Tongue (tissue), 1 donor: ENCODE measurements at regions not wholly inside any gene's neighbourhood (a gene's known extent, or its start where the extent isn't known, plus 50 kb on each side); places are given as distances from the start of the nearest gene placed in this dataset.
A peak's percentile ranks its signal among the peaks of the same experiment; 100 is the strongest.
"Not testable (repeated sequence)": the region's sequence is repeated elsewhere in the genome, so short reads cannot be mapped to it uniquely, and the experiment has no call there.

Experiments
- DNase-seq: peaks from one replicate; pipeline ENCODE4 v3.0.0-alpha.2; 2015

DNA sequence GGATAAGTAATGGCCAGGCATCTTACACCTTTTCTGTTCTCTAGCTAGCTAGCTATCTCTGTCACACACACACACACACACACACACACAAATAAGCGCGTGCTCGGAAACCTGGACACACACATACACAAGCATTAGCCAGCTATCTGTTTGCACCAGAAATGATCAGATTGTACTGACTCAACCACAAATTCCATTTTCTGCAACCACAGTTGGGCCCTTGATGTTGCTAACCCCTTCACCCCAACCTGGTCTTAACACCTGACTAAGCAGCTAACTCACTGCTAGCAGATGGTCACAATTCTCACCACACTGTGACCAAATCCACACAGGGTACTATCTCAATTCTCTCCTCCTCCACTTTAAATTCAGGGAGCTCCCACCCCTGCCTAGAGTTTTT, 183.0 kb upstream of the THBS1 start:
- DNase-seq: no peak

DNA sequence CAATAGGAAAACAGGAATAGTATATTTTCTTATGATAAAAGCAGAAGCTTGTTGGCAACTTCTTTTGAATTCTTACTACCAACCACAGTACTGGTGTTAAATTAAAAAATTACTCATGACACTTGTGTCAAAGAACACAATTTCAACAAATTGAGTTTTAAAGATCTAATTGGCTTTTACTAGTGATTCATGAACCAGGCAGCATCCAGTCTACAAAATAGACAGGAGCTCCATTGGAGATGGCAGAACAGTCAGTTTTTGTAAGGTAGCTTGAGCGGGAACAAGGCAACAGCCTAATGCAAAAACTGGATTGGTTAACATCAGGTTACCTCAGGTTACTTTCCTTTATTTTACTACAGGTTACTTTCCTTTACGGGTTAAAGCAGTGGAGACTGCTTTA, 181.3 kb upstream of the THBS1 start:
- no peak for DNase-seq

DNA sequence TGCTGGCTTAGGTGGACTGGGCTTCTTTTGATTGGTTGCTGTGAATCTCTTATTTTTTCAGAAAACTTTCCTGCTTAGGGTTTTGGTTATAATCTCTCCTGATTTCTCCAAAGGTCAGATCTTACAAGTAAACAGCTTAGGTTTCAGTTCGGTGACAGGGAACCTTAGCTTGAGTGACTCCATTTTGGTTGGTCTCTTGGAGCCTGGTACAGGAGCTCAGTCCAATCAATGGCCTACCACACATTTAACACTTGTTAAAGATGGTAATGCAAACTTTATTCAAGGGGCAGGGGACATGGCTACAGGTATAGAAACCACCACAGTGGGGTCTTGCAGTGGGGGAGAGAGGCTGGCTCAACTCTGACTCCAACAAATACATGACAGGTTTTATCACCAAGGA, 180.9 kb upstream of the THBS1 start:
- no peak for DNase-seq

DNA sequence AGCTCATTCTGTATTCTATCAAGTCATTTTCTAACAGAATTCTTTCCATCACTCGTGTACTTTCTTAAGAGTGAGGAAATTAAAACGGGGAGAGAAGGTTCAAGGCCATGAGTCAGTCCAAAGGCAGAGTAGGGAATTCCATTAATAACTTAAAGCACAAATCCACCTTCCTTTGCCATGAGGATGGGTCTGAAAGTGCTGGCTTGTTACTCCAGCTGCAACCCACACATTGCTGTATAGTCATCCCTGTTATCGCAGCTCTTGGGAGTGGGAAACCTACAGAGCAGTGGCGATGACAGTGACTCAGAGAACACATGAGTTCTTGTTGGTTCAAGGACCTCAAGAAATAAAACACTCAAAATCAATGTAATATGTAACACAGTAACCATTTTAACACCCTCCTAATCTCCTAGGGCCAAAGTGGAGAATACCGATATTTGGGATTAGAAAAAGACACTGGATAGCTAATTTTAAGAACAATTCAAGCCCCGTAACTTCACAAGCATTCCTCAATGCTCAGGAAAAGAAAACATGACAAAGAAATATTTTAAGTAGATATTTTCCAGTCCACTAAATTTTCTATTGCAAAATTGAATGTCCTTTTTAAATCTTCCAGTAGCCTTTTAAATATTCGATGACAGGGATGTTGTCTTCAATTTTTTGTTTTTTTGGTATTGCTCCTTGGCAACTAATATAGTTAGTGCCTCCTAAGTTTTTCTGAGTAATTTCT, 179.9 kb upstream of the THBS1 start:
- no peak for DNase-seq

DNA sequence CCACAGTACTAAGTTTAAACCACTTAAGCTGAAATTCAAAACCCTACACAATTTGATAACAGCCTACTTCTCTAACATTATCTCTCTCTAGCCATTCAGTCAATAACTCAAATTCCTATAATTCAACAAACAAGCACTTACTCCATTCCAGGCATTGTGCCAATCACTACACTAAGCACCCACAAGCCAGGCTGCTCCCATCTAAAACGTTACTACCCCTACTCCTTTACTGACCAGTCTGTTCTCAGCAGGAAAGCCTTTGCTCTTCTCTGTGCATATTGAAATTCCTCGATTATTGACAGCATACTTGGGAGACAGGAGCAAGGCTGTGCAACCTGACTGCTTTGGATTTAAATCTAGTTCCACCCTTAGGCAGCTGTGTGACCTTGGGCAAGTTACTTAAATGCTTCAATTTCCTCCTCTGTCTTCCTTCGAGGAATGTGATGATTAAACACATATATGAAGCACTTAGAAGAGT, 177.2 kb upstream of the THBS1 start:
- DNase-seq: peak; percentile 15

DNA sequence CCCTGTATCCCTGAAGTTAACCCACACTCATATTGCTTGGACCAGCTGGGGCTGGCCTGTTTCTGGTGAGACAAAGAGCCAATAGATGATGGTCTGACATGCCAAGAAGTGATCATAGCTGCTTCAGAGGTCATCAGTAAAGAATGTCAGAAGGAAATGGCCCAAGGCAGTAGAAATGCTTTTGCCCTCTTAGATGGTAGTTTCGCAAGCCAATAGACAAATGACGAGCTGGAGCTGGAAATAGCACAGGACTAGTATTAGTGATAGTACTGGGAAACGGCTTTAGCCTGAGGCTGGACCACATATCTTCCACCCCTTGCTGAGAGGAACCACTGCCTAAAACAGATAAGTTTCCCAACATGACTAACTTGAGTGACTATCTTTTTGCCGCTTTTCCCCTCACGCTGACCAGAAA, 176.1 kb upstream of the THBS1 start:
- DNase-seq: no peak

DNA sequence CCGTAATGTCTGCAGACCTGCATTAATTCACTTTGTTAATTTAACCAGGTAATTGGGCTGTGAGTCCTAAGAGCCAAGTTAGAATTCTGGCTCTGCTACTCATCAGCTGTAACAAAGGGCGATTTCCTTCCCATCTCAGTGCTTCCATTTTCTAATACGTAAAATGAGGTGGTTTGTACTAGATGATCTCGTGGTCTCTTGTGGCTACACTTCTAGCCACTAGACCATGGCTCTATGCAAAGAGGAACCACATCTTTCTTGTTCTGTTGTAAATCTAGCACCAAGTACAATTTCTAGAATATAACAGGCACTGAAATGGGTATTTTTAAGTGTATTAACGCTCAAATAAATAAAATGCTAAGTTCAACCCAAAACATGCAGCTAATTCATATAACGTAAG, 174.4 kb upstream of the THBS1 start:
- DNase-seq: no peak

DNA sequence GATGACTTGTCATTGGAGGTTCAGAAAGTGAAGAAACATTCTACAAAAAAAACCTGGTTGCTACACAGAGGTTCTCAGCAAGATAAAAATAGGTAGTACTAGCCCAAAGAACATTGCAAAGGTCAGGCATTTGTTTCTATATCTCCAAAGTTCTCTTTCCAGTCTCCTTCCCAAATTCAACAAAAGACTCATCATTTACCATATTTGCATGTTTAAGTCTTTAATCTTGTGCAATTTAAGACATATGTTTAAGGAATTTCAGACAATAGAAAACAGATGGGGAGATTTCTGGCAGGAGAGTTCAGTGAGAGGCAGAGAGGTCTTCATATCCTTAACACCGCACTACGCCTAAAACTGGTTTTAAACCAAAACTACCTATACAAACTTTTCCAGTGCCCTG, 173.8 kb upstream of the THBS1 start:
- peak; percentile 66 for DNase-seq

DNA sequence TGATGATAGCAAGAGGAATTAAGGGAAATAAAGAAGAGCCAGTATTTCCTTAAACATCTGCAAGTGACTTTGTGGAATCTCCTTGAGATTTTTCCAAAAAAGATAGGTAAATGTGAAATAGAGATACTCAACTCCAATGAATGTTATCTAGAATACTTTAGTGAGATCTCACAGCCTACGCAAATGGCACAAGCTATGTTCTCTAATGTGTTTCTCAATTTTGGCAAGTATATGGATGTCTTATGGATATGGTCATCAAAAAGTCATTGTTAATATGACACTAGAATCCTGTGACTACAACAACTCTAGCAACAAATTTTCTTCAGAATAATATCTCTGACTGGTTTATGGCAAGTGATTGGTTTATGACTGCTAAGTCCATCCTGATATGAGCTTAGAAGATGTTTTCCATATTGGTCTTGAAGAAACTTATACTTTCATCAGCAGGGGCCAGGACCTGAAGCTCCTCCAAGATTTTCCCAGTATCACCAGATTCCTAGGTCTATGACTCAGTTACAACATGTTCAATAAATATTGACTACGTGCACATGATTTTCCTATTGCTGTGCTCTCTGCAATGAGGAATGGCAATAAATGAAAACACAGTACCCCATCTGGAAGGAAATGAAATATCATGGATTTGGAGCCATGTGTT, 170.9 kb upstream of the THBS1 start:
- no peak for DNase-seq

DNA sequence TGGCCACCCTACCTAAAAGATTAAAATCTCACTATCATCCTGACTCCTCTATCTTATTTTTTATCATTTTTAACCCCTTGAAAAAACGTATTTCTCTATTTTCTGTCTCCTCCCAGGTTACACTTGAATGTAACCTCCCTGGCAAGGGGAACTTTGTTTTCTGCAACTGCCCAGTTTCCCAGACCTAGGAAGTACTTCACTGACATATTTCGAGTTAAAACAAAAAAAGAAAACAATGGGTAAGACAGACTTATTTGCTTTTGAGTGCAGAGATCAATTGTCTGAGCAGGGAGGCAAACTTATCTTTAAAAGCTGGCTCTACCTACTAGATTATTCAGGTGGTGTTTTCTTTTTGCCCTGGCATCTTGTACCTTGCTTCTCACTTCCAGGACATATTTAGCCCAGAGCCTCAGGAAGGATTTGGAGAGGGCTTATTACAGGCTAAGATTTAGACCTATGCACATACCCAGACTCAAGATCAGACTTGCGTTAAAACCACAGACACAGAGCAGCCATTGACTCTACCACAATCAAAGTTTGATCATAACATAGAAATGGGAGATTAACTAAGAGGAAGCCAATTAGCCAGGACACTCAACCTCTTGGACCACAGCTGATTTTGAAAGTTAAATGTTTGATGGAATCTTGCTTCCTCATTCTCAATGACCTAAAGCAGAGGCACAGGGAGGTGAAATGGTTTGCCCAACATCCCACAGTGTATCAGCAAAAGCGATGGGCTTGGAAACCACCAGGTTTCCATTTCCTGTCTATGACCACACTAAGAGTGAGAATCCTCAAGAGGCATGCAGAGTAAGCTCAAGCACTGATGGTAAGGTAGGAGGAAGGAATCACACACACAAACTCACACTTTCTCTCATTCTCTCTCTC, 169.5 kb upstream of the THBS1 start:
- no peak for DNase-seq

DNA sequence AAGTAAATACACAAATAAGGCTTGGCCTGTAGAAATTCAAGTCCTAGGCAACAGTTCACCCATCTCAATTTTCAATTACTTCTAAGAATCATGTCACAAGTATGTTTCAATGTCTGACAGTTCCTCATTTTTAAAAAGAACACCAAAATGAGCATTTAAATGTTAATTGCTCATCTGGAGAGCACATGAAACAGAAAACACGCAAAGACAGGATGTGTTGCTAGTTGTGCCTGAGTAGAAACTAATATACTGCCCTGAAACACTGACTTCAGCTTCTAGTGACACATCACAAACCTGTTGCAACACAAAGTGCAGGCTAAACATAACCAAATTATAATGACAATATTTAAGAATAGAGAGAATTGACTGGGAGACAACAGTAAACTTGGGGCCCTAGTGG, 167.3 kb upstream of the THBS1 start:
- DNase-seq: no peak

DNA sequence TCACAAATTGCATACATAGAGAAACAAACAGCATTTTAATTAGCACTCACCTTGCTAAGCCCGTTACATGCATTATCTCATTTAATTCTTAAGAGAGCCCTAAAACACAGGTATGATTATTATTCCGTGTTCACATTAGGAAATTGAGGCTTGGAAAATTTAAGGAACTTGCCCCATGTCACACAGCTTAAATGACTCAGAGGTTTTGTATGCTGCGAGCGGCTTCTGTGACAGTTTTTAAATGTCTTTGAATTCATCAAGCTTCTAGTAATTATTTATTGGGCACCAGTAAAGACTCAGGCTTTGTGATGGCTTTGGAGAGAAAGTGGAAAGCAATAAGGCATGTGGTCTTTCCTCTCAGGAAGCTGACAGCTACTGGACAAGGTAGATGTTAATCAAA, 166.7 kb upstream of the THBS1 start:
- no peak for DNase-seq

DNA sequence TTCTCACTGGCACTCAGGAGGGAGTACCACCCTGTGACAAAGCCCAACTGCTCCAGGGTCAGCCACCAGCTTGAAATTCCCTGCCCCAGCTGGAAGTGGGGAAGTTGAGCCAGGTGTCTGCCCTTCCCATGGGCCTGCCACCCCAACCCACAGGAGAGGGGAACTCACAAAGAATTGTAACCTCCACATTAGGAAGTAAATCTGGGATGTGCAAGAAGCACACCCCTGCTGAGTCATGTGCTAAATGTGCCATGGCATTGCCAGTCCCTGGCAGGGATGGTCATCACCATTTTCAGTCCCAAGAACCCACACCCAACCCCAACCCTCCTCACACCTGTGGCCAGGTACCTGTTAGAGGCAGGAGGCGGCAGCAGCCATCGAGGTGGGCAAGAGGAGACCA, 165.2 kb upstream of the THBS1 start:
- no peak for DNase-seq

DNA sequence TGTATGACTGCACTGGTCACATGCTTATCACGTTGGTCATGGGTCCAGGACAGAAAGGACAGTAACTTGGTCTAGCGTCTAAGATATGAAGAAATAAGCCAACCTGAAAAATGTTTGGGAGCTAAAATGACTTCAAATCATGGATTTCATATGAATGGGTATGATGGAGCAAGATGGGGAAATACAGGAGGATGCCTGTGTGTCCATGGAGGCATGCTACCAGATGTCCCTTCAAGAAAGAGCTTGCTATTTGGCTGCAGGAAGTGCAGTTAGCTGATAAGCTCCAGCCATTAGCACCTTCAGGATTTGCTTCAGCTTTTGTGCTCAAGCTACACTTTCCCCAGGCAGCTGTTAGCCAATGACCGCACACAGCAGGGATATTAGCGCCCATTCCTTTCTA, 164.6 kb upstream of the THBS1 start:
- DNase-seq: no peak

DNA sequence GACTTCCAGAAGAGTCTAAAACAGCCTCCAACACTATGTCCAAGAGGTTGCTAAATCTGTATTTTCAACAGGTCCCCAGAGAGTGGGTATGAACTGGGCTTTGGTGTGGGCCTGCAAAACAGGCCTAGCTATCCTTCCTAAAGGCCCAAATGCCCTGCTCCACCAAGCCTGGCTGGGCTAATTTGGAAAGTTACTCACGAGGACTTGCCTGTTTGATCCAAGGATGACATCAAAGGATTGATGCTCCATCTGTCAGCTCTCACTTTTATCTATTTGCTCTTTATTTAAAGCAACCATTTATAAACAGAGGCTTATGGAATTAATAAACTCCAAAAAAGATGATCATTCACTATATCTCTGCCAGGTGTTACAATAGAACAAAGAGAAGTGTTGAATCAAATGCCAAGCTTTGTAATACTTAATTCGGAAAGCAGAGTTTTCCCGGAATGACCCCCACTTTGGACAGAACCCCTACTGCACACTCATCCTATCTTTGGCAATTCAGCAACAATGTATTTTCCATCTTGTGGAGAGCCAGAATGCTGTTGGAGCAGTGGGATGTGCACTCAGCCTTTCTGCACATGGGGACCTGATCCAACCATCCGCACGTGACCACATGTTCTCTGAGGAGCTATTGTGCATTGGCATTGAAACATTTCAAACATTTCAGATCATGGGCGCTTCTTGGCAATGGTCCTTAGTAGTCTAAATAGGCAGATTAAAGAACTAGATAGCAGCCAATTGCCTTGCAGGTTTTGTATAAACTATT, 163.3 kb upstream of the THBS1 start:
- DNase-seq: no peak

DNA sequence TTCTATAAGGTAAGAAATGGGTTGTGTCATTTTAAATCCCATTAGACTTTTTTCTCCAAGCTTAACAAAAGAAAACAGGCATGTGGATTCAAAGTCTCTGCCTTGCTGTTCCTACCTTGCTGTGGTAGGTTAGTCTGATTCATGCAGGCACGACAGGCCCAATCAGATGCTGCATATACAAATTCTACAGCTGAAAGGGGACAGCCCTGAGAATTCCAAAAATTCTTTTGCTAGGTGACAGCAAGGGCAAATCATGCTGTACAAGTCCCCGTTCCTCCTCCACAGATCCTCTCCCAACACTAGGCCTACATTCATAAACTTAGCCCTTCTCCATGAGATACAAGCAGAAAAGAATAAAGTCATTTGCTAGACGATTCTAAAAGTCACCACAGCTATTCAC, 161.2 kb upstream of the THBS1 start:
- no peak for DNase-seq

DNA sequence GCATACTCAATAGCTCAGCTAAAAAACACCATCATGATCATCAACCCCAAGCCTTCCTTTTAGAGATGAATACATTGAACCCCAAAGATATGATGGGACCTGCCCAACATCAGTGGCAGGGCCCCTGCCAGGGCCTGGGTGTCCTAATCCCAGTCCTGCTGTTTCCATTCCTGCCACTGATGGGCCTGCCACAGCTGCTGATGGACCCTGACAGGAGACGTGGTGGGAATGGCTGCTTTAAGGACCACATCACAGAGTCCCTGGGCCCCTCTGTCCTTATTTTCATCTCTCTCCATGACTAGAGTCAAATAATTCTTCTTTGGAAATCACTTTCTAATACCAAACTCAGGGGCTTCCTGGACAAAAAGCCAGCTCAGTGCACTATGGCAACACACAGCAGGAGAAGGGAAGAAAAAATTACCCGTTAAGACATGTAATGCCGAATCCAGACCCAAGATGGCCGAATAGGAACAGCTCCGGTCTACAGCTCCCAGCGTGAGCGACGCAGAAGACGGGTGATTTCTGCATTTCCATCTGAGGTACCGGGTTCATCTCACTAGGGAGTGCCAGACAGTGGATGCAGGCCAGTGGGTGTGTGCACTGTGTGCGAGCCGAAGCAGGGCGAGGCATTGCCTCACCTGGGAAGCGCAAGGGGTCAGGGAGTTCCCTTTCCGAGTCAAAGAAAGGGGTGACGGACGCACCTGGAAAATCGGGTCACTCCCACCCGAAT, 160.6 kb upstream of the THBS1 start:
- DNase-seq: not testable (repeated sequence)

DNA sequence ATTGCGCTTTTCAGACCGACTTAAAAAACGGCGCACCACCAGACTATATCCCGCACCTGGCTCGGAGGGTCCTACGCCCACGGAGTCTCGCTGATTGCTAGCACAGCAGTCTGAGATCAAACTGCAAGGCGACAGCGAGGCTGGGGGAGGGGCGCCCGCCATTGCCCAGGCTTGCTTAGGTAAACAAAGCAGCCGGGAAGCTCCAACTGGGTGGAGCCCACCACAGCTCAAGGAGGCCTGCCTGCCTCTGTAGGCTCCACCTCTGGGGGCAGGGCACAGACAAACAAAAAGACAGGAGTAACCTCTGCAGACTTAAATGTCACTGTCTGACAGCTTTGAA, 160.1 kb upstream of the THBS1 start:
- DNase-seq: not testable (repeated sequence)

DNA sequence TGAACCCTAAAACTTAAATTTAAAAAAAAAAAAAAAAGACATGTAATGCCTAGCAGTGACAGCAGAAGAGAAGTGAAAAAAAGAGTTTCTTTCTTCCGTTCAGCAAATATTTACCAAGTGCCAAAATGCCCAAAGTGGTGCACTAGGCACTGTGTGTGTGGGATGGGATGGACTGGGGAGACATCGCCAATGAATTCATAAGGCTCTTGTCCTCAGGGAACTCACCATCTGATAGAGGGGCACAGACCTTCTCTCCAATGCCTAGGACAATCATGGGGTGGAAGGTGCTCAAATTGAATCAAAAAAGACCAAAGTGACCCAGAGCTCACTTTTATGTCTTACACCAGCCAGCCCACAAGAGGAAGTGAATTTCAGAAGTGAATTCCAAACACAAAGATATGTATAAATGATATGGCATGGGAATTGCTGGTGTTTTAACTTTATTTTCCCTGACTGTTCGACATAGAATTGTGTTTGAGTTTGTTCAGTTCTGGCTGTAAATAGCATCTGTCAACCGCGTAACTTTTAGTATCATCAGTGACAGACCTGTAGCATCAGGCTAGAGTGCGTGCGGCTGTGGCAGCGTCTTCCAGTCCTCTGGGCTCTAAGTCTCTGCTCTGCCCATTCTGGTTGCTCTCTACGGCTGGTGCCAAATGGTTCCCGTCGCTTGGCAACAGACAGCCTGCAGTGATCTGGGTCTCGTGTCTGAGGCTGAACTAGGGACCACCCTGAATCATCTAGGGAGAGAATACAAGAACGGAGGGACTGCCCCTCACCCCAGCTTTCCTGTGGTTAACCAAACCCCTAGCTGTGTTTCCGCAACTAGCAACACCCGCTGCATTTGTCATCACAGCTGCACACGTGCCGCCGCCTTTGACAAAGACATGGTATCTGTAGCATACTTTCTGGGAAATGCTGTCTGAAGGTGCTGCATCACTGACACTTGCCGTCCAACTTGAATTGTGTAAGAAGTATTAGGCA, 154.0 kb upstream of the THBS1 start:
- peak; percentile 63 for DNase-seq

DNA sequence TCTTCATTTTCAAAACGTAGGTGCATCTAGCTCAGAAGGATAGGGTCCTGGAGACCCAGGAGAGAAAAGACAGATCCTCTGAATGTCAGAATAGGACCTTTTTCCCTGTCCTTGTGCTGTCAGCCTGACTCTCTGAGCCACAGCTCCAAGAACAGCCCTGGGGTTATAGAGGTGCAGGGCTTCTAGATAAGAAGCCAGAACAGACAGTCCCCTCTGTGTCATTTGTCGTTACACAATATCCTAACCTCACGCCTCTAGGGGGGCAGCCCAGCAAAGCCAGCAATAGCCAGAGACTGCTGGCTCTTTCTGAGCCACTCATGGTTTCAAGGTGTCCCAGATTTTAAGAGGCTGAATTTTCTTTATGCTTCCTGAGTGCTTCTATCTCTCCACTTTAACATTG, 153.2 kb upstream of the THBS1 start:
- DNase-seq: no peak
